Jurkat, Clone E6-1 (cell line): ENCODE measurements at regions not wholly inside any gene's neighbourhood (a gene's known extent, or its start where the extent isn't known, plus 50 kb on each side); places are given as distances from the start of the nearest gene placed in this dataset.

Experiments used
- DNase-seq: peaks from one replicate; pipeline ENCODE4 v3.0.0-alpha.2; 2011; ENCODE audit warnings: low read depth, low spot score
- H3K4me3 ChIP-seq: 2 replicates; pipeline ENCODE4 v1.5.1; 2011; ENCODE audit warnings: mild to moderate bottlenecking, low read length, control low read depth, moderate library complexity

DNA sequence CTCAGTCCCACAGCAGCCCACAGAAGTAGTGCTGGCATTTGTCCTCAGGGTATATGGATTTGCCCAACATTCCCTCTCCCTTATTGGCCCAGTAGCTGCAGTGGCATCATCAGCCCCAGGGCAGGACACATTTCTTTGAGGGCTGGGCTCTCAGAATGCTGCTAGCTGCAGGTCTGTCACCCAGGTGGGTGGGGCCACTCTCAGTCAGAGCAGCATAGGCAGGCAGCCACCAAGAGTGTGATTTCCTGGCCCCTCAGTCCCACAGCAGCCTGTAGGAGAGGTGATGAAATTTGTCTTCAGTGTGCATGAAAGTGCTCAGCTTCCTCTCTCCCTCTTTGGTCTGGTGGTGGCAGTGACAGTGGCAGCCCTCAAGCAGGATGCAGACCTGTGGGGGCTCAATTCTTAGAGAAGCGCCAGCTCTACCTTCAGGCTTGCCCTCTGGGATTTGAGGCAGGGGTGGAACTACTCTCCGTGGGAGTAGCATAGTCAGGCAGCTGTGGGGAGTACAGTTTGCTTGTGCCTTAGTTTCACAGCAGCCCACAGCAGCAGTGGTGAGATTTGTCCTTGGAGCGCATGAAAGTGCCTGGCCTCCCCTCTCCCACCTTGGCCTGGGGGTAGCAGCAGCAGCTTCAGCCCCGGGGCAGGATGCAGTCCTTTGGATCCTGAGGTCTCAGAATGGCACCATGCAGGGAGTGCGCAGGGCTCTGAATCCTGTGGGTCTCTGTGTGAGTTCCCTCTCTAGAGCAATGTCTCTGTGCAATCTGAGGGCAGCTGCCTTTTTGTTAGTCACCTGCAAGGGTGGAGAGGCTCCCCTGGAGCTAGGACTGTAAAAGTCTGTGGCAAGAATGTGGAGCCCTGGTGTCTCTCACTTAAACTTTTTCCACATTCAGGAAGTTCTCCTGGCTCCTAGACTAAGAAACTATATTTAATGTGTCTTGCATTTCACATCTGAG lies 1229.1 kb downstream of the ROBO2 start:
- no peak for DNase-seq
- no peak overlapping the region for H3K4me3 ChIP-seq

DNA sequence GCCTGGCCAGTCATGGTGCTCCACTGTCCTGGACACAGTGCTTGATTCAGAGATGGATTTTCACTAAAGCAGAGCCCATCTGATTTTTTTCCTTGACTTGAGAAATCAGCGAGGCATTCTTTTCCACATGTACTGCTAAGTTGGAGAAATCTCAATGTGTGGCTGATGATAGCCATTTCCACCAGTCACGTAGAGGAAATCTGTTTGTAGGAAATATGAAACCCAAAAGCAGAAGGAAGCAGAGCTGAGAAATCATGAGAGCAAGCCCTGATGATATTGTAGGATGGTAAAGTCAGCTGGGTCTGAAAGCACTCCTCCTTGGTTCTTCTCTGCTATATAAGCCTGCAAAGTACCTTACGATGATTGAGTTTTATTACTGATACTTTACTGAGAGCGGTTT lies 1233.4 kb downstream of the ROBO2 start:
- no peak overlapping the region for H3K4me3 ChIP-seq
- DNase-seq, result no peak

DNA sequence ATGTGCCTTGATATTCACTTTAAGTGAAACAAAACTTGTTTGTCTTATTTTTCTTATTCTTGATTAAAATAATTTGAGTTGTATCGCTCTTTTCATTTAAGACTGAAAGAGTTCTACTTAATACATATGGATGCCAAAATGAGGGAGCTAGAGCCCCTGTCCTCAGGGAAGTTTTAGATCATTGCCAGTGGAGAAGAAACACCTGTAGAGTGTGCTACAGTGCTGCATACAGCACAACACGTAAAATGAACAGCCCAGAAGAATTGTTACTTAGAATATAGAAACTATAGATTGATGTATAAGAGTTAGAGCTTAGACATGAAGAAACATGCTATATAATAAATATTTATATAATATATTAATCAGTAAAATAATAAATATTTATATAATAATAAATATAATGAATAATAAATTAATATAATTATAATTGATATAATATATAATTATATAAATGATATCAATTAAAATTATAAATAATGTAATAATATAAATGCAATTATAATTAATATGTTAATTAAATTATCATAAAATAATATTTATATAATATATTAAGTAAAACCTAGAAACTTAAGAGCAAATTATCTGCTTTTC lies 1234.7 kb downstream of the ROBO2 start:
- DNase-seq, result no peak
- no peak overlapping the region for H3K4me3 ChIP-seq

DNA sequence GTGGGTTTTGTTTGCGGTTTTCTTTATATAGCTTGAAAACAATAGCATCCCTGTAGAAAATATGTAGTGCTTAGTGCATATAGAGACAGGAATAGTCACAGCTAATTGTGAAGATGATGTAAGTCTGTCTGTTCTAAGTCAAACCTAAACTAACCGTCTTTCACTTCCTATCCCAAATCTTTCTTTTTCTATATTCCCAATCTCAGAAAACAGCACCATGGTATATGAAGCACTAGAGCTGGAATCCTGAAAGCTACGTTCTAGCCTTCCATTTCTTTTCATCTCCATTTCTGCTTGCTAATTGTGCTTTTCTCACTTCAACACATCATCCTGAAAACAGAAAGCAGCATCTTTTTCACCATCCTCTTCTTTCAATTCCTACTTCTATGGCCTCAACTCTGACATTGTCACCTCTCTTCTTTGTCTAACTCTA lies 1235.5 kb downstream of the ROBO2 start:
- no peak overlapping the region for H3K4me3 ChIP-seq
- DNase-seq, result no peak

DNA sequence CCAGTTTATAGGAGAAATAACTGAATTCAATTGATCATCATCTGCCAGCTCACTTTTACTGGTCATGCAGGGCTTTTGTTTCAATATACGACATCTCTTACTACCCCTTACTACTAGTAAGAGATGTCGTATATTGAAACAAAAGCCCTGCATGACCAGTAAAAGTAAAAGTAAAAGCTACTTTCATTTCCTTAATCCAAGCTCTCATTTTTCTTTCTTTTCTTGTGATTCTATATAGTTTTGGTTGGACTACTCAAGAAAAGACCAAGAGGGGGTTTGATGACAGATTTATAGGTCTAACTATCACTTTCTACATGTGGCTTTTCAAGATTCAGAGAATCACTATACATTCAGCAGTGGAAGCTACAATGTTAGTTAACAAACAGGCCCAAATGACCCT lies 1237.3 kb downstream of the ROBO2 start:
- H3K4me3 ChIP-seq, result no peak overlapping the region

DNA sequence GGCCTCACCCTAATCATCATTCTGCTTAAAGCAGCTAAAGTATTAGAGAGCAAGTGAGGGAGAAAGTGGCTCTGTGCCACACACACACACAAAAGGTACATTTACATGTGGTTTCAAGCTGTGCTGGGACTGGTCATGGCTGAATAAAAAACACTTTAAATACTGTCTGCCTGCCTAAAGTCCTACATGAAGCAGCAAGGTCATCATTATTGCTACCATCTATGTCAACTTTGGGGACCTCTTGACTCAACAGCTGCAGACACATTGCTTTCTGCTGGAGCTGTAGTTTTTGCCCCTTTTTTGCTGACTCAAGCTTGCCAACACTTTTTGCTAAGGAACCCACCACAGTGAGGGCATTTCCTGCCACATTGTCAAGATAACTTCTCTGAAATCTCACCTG lies 1237.9 kb downstream of the ROBO2 start:
- DNase-seq, result peak; percentile 4
- no peak overlapping the region for H3K4me3 ChIP-seq

More for the DNA sequence above, 1237.3 kb downstream of the ROBO2 start:
- no peak for DNase-seq

DNA sequence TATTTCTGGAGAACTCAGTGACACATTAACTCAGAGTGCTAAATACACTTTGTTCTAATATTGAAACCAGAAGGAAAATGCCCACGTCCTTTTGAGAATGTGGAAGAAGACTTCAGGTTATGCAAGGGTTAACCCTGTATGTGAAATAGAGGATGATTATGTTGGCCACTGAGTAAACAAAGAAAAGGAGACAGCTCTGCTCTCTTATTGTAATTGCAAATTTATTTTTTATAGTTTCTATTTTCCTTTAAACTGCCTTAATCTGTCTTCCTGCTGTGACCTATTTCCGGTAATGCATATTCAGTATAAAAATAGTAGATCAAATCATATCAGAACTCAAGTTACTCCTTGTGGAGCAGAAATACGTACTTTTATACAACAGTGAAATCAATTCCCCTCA lies 1239.2 kb downstream of the ROBO2 start:
- H3K4me3 ChIP-seq, result no peak overlapping the region
- DNase-seq, result no peak

DNA sequence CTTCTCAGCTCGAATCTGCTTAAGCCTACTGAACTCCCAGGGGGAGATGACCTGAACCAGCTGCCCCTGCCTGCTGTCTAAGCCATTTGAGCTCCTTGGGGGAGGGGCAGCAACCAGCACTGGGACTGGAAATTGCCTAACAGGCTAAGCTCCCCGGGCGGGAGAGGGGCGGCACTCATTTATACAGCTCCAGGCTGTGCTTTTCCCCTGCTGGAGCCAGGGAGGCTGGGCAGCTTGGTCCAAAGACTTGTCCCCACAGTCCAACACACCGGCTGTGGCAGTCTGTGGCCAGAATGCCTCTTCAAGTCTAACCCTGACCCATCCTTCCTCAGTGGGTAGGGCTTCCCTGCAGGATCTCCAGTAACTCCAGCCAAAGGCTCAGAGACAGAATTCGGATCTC lies 1241.5 kb downstream of the ROBO2 start:
- DNase-seq, result no peak
- H3K4me3 ChIP-seq, result no peak overlapping the region

DNA sequence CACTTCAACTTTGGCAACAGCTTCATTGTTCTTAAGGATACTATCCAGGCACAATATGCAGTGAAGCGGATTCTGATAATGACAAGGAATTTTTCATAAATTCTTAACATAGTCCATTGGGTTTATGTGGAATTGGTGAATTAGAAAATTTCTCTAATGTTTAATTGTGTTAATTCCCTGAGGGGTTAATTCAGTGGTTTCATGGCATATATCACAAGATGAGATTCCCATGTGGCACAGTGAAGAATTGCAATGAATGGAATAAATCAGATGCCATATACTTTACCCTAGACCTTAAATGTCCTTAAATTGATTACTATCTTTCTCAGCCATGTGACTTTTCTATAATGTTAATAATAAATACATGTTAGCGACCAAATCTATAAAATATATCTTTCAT lies 1244.1 kb downstream of the ROBO2 start:
- DNase-seq, result no peak
- H3K4me3 ChIP-seq, result no peak overlapping the region

DNA sequence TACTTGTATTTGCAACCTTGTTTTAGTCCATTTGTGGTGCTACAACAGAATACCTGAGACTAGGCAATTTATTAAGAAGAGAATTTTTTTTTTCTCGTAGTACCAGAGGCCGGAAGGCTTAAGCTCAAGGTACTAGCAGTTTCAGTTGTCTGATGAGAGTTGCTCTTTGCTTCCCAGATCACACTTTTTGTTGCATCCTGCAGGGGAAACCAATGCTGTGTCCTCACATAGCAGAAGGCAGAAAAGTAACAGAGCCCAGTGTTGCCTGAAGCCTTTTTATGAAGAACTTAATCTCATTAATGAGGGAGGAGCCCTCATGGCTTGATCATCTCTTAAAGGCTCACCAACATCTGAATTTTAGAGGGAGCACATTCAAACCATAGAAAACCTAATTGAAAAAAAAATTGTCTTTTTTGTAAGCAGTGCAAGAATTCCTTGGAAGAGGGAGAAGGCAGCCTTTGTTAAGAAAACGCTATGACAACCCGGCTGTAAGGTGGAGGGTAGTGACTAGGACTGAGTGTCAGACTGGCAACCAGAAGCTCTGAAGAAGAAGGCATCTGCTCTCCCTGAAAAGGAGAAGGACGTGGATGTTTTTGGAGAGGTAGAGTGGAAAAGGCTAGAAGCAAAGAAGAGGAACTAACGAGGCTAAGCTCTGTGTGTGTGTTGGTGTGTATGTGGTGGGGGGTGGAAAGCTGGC lies 1245.3 kb downstream of the ROBO2 start:
- H3K4me3 ChIP-seq, result no peak overlapping the region
- no peak for DNase-seq

DNA sequence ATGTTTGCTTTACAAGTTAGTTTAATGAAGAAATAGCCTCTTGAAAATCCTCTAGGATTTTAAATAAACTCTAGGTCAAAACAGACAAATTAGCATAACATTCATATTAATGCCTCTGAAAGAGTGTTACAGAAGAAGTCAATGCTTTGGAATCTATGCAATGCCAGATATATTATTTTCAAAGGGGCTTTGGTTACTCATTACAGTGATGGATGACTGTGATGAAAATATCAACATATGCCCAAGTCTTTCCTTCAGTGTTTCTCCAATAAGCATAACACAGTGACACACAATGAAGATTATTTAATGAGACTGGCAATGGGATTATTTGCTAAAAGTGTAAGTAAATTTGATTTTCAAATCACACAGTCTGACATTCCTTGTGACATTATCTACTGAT lies 1247.2 kb downstream of the ROBO2 start:
- no peak overlapping the region for H3K4me3 ChIP-seq
- DNase-seq, result no peak

DNA sequence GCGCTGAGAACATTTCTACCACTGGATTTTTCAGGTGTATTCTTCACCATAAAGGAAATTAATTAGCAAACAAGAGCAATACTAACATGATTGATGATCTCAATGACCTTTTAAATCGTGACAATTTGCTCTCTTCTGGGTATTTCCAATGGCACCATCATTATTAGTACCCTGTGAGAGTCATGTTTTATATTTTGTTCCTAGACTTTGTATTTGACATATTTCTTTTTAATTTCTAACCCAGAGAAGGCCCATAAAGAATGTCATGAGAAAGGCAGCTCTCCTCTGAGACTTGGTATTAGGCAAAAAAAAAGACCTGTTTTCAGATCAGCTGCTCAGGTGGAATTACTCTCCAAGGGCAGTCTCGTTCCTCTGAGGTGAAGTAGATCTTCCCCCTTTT lies 1253.4 kb downstream of the ROBO2 start:
- DNase-seq, result no peak
- H3K4me3 ChIP-seq, result no peak overlapping the region

DNA sequence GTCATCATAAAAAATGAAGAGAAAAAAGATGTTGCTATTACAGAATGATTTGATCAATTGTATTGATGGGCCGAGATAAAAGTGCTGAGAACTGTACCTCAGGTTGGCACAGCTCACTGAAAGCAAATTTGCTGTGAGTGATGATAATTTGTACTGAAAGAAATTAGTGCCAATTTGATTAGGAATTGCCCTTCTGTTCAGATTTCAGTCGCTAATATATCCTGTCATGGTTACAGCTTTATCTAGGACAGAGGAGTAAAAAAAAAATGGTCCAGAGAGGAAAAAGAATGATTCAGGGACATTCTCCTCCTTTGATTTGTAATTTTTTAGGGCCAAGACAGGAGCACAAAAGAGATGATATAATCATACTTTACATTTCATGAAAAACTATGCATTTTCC lies 1264.2 kb downstream of the ROBO2 start:
- no peak for DNase-seq
- H3K4me3 ChIP-seq, result no peak overlapping the region

DNA sequence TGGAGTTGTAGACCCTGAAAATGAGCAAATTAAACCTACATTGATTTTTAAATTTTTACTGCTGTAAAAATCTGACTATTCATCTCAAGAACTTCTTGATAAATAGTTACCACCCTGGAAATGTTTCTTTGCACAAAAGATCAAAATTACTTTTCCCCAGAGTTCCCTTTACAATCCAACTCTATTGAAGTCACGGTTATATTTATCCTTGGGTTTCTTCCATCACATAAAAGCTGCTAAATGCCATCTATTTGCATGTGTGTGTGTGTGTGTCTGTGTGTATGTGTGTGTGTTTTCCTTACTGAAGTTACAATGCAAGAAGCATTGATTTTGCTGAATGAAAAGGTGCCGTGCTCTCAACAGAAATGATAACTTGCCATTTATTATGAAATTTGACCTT lies 1273.0 kb downstream of the ROBO2 start:
- H3K4me3 ChIP-seq, result no peak overlapping the region
- no peak for DNase-seq

DNA sequence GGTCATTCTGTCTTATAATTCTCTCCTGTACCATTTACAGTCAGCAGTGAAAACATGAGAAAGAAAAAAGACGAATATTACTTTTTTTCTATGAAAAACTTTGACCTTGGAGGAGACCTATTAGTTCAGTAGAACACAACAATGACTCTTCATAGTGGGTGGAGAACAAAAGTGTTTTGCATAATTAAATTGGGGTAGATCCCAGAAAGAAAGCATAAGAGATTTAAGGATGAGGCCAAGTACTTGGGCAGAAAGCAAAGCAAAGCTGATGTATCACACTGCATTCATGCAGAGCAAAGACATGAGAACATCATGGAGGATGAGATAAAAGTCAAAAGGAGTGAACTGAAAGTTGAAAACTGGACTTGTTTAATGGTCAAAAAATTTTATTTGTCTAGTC lies 1273.4 kb downstream of the ROBO2 start:
- H3K4me3 ChIP-seq, result no peak overlapping the region
- no peak for DNase-seq

DNA sequence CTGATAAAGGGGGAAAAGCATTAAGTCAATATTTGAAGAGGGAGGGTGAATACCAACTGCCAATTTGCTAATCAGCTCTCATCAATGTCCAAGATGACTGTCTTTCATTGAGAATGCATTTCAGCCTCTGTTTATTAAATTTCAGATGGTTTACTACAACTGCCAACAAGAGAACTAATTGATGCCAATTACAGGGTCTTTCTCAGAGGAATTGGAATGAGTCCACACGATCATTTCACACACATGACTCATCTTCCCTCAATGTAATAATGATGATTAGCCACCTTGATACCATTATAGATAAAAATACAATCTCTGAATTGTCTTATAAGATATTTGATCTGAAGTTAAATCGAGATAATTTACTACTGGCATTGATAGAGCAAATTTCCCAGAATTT lies 1274.4 kb downstream of the ROBO2 start:
- H3K4me3 ChIP-seq, result no peak overlapping the region
- no peak for DNase-seq

DNA sequence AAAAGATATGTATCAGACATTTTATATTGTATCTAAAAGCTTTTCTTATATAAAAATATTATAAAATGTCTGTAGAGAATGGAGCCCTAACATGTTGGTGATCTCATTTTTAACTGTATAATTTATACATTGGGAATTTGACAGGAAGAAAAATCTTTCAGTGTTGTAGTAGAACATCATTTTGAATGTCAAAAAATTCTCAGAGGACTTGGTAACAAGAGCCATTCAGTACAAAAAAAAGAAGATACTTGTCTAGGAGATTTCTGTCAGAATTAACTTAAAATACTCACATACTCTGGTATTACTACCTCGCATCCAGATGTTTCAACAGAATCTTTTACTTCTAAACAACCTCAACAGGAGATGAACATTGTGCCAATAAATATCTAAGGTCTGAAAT lies 1277.9 kb downstream of the ROBO2 start:
- no peak overlapping the region for H3K4me3 ChIP-seq
- no peak for DNase-seq

DNA sequence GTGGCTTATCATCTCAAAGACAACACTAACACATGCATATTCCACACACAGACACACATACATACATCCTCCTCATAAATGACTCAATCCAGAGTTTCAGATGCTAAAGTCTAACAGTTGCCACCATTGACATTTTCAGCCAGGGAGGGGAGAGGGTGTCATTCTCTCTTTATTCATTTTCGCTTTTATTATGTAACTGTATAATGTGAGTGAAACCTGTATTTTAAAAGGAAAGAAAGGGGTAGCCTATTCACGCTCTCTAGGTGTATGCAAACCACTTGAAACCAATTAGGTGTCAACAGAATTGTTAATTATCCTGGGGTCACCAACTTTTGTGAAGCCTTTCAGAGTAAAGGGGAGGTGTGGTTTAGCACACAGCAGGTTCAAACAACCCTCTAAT lies 1282.9 kb downstream of the ROBO2 start:
- no peak for DNase-seq
- H3K4me3 ChIP-seq, result no peak overlapping the region

DNA sequence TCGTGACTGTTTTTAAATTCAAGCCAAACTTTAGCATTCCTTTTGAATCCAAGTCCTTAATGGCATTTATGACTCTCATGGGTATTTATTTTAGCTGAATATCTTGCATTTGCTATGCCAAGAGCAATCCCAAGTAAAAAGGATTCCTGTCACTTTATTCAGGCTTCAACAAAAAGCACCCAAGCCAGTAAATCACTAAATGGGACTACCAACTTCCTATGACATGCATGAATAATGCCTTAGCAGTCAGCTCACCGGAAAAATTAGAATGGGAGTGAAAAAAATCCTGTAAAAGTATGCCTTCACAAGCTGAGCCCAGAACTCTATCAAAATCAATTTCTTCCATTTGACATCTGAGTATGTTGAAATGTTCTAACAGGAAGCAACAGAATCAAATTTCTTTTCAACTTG lies 1297.9 kb downstream of the ROBO2 start:
- DNase-seq, result no peak
- H3K4me3 ChIP-seq, result no peak overlapping the region

DNA sequence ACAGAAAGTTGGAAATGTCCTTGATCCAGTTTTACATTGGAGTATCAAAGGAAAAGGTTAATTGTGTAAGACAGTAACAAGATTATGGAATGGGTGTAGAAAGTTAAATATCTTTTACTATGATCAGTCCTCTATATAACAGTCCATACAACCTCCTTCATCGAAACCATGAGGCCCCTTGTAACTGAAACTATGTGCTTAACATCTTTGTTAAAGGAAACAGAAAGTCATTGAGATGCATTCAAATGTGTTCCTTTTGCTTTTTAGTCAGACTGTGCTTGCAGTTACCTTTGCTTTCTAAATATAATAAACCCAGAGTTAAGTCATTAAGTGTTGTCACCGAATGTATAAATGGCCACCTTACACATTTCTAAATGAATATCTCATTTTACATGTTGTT lies 1298.5 kb downstream of the ROBO2 start:
- DNase-seq, result no peak
- no peak overlapping the region for H3K4me3 ChIP-seq
